ENCODE measurements at regions not wholly inside any gene's neighbourhood (a gene's known extent, or its start where the extent isn't known, plus 50 kb on each side); places are given as distances from the start of the nearest gene placed in this dataset.

DNA sequence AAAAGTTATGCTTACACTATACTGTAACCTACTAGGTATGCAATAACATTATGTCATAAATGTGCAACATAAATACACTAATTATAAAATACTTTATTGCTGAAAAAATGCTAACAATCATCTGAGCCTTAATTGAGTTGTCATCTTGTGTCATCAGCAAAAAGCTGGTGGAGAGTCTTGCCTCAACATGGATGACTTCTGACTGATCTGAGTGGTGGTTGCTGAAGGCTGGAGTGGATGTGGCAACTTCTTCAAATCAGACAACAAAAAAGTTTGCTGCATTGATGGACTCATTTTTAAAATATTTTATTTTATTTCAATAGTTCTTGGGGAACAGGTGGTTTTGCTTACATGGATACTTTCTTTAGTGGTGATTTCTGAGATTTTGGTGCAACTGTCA lies 93.9 kb upstream of the AMN1 start:
- H3K27me3 ChIP-seq (ENCODE audit: low read length) = no peaks in the 10 kb centered on the region
- no peaks in the 10 kb centered on the region for H3K36me3 ChIP-seq (ENCODE audit: low read depth, low read length)
- H2AFZ ChIP-seq (ENCODE audit: low read length) = no peak overlapping the region
- H3K27ac ChIP-seq (ENCODE audit: low read length) = no peak overlapping the region
- no peaks in the 10 kb centered on the region for H3F3A ChIP-seq (ENCODE audit: low read length, unreplicated experiment)
- BruUV-seq (replicated peaks) = no TSS peak
- no peaks in the 10 kb centered on the region for H3K9me2 ChIP-seq (replicated peaks; ENCODE audit: low read length)
- no peak for DNase-seq
- H3K9me3 ChIP-seq (ENCODE audit: low read length) = no peaks in the 10 kb centered on the region
- H3K9ac ChIP-seq (ENCODE audit: low read length) = no peak overlapping the region
- H3K79me2 ChIP-seq (ENCODE audit: low read length) = no peaks in the 10 kb centered on the region
- no peaks in the 10 kb centered on the region for H3K4me1 ChIP-seq (ENCODE audit: insufficient read depth, low read length)
- H4K20me1 ChIP-seq (ENCODE audit: low read length) = no peaks in the 10 kb centered on the region
- intact Hi-C loops (cut with micrococcal nuclease) = no loop called here
- no peak overlapping the region for H3K4me2 ChIP-seq (ENCODE audit: low read length)
- ChIA-PET CTCF (no interaction called here), POLR2A (ENCODE audit: unreplicated experiment) (no interaction called here)
- TF ChIP-seq, protein P1, sequence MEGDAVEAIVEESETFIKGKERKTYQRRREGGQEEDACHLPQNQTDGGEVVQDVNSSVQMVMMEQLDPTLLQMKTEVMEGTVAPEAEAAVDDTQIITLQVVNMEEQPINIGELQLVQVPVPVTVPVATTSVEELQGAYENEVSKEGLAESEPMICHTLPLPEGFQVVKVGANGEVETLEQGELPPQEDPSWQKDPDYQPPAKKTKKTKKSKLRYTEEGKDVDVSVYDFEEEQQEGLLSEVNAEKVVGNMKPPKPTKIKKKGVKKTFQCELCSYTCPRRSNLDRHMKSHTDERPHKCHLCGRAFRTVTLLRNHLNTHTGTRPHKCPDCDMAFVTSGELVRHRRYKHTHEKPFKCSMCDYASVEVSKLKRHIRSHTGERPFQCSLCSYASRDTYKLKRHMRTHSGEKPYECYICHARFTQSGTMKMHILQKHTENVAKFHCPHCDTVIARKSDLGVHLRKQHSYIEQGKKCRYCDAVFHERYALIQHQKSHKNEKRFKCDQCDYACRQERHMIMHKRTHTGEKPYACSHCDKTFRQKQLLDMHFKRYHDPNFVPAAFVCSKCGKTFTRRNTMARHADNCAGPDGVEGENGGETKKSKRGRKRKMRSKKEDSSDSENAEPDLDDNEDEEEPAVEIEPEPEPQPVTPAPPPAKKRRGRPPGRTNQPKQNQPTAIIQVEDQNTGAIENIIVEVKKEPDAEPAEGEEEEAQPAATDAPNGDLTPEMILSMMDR (conservative IDR thresholded peaks at IDR 0.05; ENCODE audit: low read depth, low read length) = no peak
- TF ChIP-seq EZH2phosphoT487 (IDR thresholded peaks at IDR 0.05; ENCODE audit: borderline replicate concordance, low read length) (no peak), EZH2 (IDR thresholded peaks at IDR 0.05; ENCODE audit: low read length, unreplicated experiment) (no peak)
- H3K4me3 ChIP-seq (ENCODE audit: low read length) = no peak overlapping the region
- no peak for ATAC-seq

DNA sequence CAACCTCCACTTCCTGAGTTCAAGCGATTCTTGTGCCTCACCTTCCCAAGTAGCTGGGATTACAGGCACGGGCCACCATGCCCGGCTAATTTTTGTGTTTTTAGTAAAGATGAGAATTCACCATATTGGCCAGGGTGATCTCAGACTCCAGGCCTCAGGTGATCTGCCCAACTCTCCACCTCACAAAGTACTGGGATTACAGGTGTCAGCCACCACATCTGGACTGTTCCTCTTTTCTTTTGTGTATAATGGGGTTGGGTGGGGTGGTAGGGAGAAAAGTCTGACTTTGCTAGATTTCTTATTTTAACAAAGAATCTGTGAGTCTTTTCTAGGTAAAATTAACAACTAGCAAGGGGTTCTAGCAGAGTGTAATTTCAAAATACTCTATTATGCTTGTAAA lies 92.7 kb upstream of the AMN1 start:
- H3K4me2 ChIP-seq (ENCODE audit: low read length) = no peak overlapping the region
- H3K4me3 ChIP-seq (ENCODE audit: low read length) = no peak overlapping the region
- ChIA-PET CTCF (no interaction called here), POLR2A (ENCODE audit: unreplicated experiment) (no interaction called here)
- H3K79me2 ChIP-seq (ENCODE audit: low read length) = no peaks in the 10 kb centered on the region
- H3K9me3 ChIP-seq (ENCODE audit: low read length) = no peaks in the 10 kb centered on the region
- H3F3A ChIP-seq (ENCODE audit: low read length, unreplicated experiment) = no peaks in the 10 kb centered on the region
- H3K36me3 ChIP-seq (ENCODE audit: low read depth, low read length) = no peaks in the 10 kb centered on the region
- TF ChIP-seq EZH2phosphoT487 (IDR thresholded peaks at IDR 0.05; ENCODE audit: borderline replicate concordance, low read length) (no peak), EZH2 (IDR thresholded peaks at IDR 0.05; ENCODE audit: low read length, unreplicated experiment) (no peak)
- TF ChIP-seq, protein P1 (conservative IDR thresholded peaks at IDR 0.05; ENCODE audit: low read depth, low read length) = no peak
- no peaks in the 10 kb centered on the region for H4K20me1 ChIP-seq (ENCODE audit: low read length)
- H3K9me2 ChIP-seq (replicated peaks; ENCODE audit: low read length) = no peaks in the 10 kb centered on the region
- H3K27ac ChIP-seq (ENCODE audit: low read length) = no peak overlapping the region
- H2AFZ ChIP-seq (ENCODE audit: low read length) = no peak overlapping the region
- no peaks in the 10 kb centered on the region for H3K4me1 ChIP-seq (ENCODE audit: insufficient read depth, low read length)
- ATAC-seq = no peak
- DNase-seq = no peak
- BruUV-seq (replicated peaks) = no TSS peak
- intact Hi-C loops (cut with micrococcal nuclease) = no loop called here
- no peak overlapping the region for H3K9ac ChIP-seq (ENCODE audit: low read length)
- no peaks in the 10 kb centered on the region for H3K27me3 ChIP-seq (ENCODE audit: low read length)

DNA sequence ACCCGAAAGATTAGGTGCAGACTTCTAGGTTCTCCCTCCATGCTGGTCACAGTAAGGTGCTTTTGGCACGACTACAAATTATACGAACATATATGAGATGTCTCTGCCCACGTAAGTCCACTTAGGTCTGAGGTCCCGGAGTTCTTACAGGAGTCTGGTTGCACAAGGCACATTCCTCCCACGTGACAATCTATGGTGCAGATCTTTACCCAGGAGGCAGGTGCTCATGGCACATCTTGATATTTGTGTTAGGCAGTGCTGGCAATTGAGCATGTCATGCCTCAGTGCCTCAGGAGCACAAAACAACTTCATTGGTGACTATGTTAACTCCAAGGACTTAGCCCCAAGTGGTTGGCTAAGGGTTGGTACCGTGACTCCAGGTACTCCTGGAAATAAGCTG lies 92.0 kb upstream of the AMN1 start:
- TF ChIP-seq EZH2phosphoT487 (IDR thresholded peaks at IDR 0.05; ENCODE audit: borderline replicate concordance, low read length) (no peak), EZH2 (IDR thresholded peaks at IDR 0.05; ENCODE audit: low read length, unreplicated experiment) (no peak)
- TF ChIP-seq, protein P1 (conservative IDR thresholded peaks at IDR 0.05; ENCODE audit: low read depth, low read length) = no peak
- no peak overlapping the region for H3K4me3 ChIP-seq (ENCODE audit: low read length)
- H3K36me3 ChIP-seq (ENCODE audit: low read depth, low read length) = no peaks in the 10 kb centered on the region
- ChIA-PET CTCF (no interaction called here), POLR2A (ENCODE audit: unreplicated experiment) (no interaction called here)
- H4K20me1 ChIP-seq (ENCODE audit: low read length) = no peaks in the 10 kb centered on the region
- no peak overlapping the region for H3K4me2 ChIP-seq (ENCODE audit: low read length)
- H3F3A ChIP-seq (ENCODE audit: low read length, unreplicated experiment) = no peaks in the 10 kb centered on the region
- no peak for ATAC-seq
- no peaks in the 10 kb centered on the region for H3K27me3 ChIP-seq (ENCODE audit: low read length)
- no peaks in the 10 kb centered on the region for H3K9me3 ChIP-seq (ENCODE audit: low read length)
- intact Hi-C loops (cut with micrococcal nuclease) = no loop called here
- H3K79me2 ChIP-seq (ENCODE audit: low read length) = no peaks in the 10 kb centered on the region
- no peak overlapping the region for H2AFZ ChIP-seq (ENCODE audit: low read length)
- no peak overlapping the region for H3K9ac ChIP-seq (ENCODE audit: low read length)
- H3K27ac ChIP-seq (ENCODE audit: low read length) = no peak overlapping the region
- DNase-seq = no peak
- no peaks in the 10 kb centered on the region for H3K4me1 ChIP-seq (ENCODE audit: insufficient read depth, low read length)
- no peaks in the 10 kb centered on the region for H3K9me2 ChIP-seq (replicated peaks; ENCODE audit: low read length)
- no TSS peak for BruUV-seq (replicated peaks)

Measured in PC-3 (cell line).